ENCODE measurements at regions not wholly inside any gene's neighbourhood (a gene's known extent, or its start where the extent isn't known, plus 50 kb on each side); places are given as distances from the start of the nearest gene placed in this dataset.

DNA sequence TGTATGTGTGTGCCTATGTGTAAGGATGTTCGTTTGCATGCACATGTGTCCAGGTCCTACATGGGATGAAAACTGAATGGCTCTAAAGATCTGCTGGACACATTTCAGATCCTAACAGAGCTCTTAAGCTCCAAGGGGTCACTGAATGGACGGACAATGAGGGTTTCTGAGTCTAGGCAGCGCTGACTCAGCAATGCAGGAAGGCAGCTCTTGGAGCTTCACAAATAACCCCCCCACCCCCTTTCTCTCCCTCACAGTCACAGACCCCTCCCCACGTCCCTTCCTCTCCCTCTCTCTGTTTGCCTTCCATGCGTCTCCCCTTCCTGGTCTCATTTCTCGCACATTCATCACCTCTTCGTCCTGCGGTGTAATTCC, 369.8 kb downstream of the PREX1 start (continued):
- TF ChIP-seq, protein P1, sequence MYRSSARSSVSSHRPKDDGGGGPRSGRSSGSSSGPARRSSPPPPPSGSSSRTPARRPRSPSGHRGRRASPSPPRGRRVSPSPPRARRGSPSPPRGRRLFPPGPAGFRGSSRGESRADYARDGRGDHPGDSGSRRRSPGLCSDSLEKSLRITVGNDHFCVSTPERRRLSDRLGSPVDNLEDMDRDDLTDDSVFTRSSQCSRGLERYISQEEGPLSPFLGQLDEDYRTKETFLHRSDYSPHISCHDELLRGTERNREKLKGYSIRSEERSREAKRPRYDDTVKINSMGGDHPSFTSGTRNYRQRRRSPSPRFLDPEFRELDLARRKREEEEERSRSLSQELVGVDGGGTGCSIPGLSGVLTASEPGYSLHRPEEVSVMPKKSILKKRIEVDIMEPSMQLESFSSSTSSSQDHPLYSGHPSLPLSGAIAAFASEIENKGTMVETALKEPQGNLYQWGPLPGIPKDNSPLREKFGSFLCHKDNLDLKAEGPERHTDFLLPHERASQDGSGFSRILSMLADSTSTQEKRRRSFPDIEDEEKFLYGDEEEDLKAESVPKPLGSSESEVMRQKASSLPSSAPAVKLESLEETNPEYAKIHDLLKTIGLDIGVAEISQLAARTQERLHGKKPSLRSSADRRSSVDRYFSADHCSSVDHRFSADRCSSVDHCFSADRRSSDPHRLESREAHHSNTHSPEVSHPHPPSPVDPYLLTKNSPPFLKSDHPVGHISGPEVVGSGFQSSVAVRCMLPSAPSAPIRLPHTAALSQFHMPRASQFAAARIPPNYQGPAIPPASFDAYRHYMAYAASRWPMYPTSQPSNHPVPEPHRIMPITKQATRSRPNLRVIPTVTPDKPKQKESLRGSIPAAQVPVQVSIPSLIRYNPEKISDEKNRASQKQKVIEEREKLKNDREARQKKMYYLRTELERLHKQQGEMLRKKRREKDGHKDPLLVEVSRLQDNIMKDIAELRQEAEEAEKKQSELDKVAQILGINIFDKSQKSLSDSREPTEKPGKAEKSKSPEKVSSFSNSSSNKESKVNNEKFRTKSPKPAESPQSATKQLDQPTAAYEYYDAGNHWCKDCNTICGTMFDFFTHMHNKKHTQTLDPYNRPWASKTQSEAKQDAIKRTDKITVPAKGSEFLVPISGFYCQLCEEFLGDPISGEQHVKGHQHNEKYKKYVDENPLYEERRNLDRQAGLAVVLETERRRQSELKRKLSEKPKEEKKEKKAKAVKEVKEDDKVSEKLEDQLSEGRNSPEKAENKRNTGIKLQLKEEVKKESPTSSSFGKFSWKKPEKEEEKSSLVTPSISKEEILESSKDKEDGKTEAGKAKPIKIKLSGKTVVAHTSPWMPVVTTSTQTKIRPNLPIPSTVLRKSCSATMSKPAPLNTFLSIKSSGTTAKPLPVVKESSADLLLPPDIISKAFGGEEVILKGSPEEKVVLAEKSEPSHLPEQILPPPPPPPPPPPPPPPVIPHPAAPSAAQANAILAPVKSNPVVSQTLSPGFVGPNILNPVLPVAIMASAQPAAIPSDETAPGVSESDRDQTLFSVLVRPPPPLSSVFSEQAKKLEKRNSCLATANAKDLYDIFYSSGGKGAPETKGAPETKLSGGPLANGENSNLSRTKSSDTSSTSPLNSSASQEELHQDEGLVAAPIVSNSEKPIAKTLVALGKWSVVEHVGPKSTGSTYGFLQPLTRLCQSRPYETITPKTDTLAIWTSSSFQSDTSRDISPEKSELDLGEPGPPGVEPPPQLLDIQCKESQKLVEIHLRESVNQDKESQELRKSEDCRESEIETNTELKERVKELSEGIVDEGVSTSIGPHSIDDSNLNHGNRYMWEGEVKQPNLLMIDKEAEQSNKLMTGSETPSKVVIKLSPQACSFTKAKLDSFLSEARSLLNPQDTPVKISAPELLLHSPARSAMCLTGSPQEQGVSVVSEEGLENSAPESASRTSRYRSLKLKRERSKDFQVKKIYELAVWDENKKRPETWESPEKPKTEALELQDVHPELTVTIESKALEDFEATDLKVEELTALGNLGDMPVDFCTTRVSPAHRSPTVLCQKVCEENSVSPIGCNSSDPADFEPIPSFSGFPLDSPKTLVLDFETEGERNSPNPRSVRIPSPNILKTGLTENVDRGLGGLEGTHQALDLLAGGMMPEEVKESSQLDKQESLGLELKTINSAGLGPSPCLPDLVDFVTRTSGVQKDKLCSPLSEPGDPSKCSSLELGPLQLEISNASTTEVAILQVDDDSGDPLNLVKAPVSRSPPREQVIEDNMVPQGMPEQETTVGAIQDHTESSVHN (CRISPR knock-in tag; IDR thresholded peaks at IDR 0.05) = no peak

DNA sequence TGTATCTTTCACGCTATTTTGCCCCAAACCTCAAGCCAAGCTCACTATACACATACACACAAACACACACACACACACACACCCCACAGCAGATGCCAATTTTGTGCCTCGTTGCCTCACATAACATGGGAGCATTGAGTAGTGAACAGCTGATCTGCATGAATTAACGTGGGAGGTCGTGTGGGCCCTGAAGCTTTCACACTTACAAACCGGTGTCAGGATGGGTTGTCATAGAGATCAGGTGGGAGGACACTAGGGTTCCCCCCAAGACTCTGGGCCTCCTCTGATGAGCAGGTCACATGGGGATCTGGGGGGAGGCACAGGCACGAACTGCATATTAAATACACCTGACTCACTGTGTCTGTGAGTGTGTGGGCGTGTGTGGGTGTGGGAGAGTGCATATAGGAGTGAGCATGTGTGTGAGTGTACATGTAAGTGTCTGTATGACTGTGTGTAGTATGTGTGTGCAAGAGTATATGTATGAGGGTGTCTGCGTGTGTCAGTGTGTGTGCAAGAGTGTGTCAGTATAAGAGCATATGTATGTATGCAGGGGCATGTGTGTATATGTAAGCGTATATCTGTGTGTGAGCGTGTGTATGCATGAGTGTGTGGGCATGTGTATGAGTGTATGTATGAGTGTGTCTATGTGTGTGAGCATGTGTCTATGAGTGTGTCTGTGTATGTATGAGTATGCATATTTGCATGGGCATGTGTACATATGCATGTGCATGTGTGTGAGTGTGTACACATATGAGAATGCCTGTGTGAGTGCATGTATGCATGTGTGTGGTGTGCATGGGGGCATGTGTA, 370.4 kb downstream of the PREX1 start:
- H3K79me2 ChIP-seq (ENCODE audit: insufficient read depth, low read length) = no peaks in the 10 kb centered on the region
- in situ Hi-C loops (cut with HindIII; ENCODE audit: extremely low pct_ligation_motif_present, low pct_unique_long_range_greater_than_20kb) = no loop called here
- no peaks in the 10 kb centered on the region for H3K4me1 ChIP-seq (ENCODE audit: insufficient read depth, low read length)
- H3K36me3 ChIP-seq (replicated peaks in 1 of 2; ENCODE audit: control insufficient read depth in 1 of 2, insufficient read depth in 2 of 2, low read length in 2 of 2) = no peaks in the 10 kb centered on the region
- peaks cover 9 to 72% of the 10 kb centered on the region in 2 experiments; a peak in 4 of 5 replicates for H3K27me3 ChIP-seq (ENCODE audit: control insufficient read depth in 1 of 2, insufficient read depth in 2 of 2, low read length in 2 of 2)
- ATAC-seq = no peak
- intact Hi-C loops (cut with micrococcal nuclease; ENCODE audit: unreplicated experiment) = no loop called here
- FAIRE-seq = peak; percentile 43
- ChIA-PET CTCF (ENCODE audit: low intra/inter-chr PET ratio, low total read pairs) (no interaction called here), POLR2A (no interaction called here)
- no peak overlapping the region for H2AFZ ChIP-seq (ENCODE audit: low read length)
- H3K4me2 ChIP-seq (ENCODE audit: low read depth, low read length) = no peak overlapping the region
- H3K9me3 ChIP-seq (ENCODE audit: low read length) = no peaks in the 10 kb centered on the region
- WGBS (ENCODE audit: low lambda C conversion rate) = 35% methylated on average over 10 of the region's 10 CpGs
- DNase-seq (ENCODE audit: low spot score) = no peak
- BruUV-seq (replicated peaks) = no TSS peak
- no peaks in the 10 kb centered on the region for H4K20me1 ChIP-seq (ENCODE audit: insufficient read depth, low read length)
- H3K4me3 ChIP-seq (replicated peaks in 1 of 3; ENCODE audit: insufficient read depth in 1 of 3, low read depth in 2 of 3, low read length in 3 of 3) = no peak overlapping the region
- H3K27ac ChIP-seq (ENCODE audit: extremely low read length, insufficient read depth, low read length) = no peak overlapping the region
- H3K9ac ChIP-seq (ENCODE audit: insufficient read depth, low read depth, low read length) = no peak overlapping the region
- TF ChIP-seq NBN (conservative IDR thresholded peaks at IDR 0.05) (peak; percentile 21; the same call in 1 of the 2 replicates), SOX6 (IDR thresholded peaks at IDR 0.05) (0 out of 2 replicates have a peak, but pooled peaks have one; percentile 69), SOX6 (CRISPR knock-in tag; IDR thresholded peaks at IDR 0.05) (no peak), SIX1 (CRISPR knock-in tag; IDR thresholded peaks at IDR 0.05; ENCODE audit: borderline replicate concordance) (no peak), FOXP1 (IDR thresholded peaks at IDR 0.05) (peak; percentile 12; the same call in 1 of the 2 replicates), FOXP1 (CRISPR knock-in tag; IDR thresholded peaks at IDR 0.05) (no peak)
- TF ChIP-seq, protein P2, sequence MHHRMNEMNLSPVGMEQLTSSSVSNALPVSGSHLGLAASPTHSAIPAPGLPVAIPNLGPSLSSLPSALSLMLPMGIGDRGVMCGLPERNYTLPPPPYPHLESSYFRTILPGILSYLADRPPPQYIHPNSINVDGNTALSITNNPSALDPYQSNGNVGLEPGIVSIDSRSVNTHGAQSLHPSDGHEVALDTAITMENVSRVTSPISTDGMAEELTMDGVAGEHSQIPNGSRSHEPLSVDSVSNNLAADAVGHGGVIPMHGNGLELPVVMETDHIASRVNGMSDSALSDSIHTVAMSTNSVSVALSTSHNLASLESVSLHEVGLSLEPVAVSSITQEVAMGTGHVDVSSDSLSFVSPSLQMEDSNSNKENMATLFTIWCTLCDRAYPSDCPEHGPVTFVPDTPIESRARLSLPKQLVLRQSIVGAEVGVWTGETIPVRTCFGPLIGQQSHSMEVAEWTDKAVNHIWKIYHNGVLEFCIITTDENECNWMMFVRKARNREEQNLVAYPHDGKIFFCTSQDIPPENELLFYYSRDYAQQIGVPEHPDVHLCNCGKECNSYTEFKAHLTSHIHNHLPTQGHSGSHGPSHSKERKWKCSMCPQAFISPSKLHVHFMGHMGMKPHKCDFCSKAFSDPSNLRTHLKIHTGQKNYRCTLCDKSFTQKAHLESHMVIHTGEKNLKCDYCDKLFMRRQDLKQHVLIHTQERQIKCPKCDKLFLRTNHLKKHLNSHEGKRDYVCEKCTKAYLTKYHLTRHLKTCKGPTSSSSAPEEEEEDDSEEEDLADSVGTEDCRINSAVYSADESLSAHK (CRISPR knock-in tag; IDR thresholded peaks at IDR 0.05; ENCODE audit: borderline replicate concordance) = no peak
- TF ChIP-seq, protein P3, sequence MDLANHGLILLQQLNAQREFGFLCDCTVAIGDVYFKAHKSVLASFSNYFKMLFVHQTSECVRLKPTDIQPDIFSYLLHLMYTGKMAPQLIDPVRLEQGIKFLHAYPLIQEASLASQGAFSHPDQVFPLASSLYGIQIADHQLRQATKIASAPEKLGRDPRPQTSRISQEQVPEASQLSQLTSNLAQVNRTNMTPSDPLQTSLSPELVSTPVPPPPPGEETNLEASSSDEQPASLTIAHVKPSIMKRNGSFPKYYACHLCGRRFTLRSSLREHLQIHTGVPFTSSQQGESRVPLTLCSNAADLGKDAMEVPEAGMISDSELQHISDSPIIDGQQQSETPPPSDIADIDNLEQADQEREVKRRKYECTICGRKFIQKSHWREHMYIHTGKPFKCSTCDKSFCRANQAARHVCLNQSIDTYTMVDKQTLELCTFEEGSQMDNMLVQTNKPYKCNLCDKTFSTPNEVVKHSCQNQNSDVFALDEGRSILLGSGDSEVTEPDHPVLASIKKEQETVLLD (CRISPR knock-in tag; IDR thresholded peaks at IDR 0.05; ENCODE audit: low read depth) = no peak
- TF ChIP-seq, protein P4, sequence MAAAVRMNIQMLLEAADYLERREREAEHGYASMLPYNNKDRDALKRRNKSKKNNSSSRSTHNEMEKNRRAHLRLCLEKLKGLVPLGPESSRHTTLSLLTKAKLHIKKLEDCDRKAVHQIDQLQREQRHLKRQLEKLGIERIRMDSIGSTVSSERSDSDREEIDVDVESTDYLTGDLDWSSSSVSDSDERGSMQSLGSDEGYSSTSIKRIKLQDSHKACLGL (CRISPR knock-in tag; IDR thresholded peaks at IDR 0.05) = no peak
